NCI-H1694 (cell line): ENCODE measurements at regions not wholly inside any gene's neighbourhood (a gene's known extent, or its start where the extent isn't known, plus 50 kb on each side); places are given as distances from the start of the nearest gene placed in this dataset.

Experiments used
- DNase-seq: peaks from one replicate; lab custom pipeline; 2025; lab: John Stamatoyannopoulos, UW

GRCh38 chr6:110033101-110033500 is 55.0 kb downstream of the GPR6 start:
- DNase-seq: no peak

GRCh38 chr6:110033749-110034666 is 55.9 kb downstream of the GPR6 start:
- DNase-seq: no peak

GRCh38 chr6:110034667-110035036 is 56.5 kb downstream of the GPR6 start:
- DNase-seq: no peak

- no peak for DNase-seq
Observed at GRCh38 chr6:110035321-110035720, 57.2 kb downstream of the GPR6 start.

DNA sequence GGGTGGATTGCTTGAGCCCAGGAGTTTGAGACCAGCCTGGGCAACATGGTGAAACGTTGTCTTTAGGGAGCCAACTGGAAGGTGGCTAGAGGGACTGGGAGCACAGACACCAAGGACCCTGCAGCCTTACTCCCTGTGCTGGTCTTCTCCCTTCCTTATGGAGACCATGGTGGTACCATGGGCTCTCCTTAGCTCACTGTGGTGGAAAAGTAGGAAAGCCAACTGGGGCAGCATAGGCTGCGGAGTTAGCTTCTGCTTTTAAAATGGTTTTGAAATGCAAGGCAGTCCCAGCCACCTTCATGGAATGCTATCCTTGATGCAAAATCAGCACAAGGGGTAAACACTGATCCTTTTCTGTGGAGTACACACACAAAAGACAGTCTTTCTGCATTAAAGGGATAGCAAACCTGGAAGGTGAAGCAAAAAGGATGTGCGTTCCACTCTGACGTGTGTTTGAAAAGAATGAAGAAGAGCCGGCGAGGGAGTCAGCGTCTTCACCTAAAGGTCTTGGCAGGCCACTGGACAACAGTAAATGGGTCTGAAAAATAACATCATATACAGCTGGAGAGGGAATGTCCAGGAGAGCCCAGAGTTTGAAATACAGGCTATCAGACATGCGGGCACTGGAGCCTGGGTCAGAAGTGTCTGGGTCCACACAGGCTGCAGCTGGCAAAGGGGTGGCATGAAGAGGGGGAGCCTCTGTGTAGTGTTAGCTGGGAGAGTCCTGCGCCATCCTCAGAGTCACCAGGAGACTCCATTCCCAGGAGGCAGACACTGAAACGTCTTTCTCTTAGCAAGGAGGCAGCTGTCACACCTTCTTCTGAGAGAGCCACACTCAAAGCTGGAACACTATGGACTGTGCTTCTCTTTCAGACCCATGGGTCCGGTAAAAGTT is 58.5 kb downstream of the GPR6 start:
- no peak for DNase-seq

DNA sequence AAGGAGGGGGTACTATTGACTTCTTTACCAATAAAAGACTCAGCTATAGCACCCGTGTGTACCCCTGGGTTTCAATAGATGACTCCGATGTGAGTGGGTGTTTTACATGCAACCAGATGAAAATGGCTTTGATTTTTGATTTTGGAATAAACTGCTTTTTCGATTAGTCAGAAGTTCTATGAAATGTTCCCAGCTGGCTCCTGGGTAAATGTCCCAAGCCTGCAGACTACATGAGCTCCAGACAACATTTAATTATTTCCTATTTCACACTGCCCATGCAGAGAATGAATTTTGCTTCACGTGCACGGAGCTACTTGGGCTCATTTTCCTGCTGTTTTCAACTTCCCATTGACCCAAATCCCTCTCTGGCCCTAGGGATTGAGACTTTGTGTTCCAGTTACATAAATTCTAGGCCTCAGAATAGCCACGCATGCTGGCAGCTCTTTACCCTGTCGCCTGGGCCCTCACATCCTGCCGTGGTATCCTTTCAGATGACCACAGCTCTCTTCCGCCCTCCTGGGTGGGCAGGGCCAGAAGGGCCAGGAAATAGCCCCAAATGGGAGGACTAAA is 59.7 kb downstream of the GPR6 start:
- DNase-seq: no peak

DNA sequence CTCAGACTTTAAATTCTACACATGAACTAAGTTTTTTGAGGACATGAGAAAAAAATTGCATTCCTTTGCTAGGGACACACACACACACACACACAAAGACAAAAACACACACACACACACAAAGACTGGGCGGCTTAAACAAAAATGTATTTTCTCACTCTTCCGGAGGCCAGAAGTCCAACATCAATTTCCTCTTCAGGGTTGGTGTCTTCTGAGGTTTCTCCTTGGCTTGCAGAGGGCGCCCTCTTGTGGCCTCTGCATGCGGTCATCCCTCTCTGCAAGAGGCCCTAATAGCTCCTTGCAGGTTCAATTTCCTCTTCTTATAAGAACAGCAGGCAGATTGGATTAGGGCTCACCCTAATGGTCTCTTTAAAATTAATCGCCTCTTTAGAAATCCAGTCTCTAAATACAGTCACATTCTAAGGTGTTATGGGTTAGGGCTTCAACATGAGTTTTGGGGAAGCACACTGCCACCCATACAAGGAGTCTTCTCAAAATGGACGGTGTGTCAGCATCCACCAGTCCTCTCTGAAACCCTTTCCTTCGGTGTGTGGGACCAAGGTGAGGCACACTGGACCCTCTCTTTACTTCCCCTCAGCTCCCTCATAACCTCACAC is 61.4 kb downstream of the GPR6 start:
- peak; percentile 34 for DNase-seq

GRCh38 chr6:110039981-110040383 is 61.9 kb downstream of the GPR6 start:
- DNase-seq: peak; percentile 59

- no peak for DNase-seq
Observed at GRCh38 chr6:110040716-110041115, 62.6 kb downstream of the GPR6 start.

- no peak for DNase-seq
Observed at GRCh38 chr6:110041126-110041525, 63.0 kb downstream of the GPR6 start.

- no peak for DNase-seq
Observed at GRCh38 chr6:110041830-110042229, 63.7 kb downstream of the GPR6 start.

- no peak for DNase-seq
Observed at GRCh38 chr6:110042670-110043296, 64.7 kb downstream of the GPR6 start.

- DNase-seq: peak; percentile 17
Observed at GRCh38 chr6:110043366-110043994, 65.4 kb downstream of the GPR6 start.

- no peak for DNase-seq
Observed at GRCh38 chr6:110044096-110044495, 66.0 kb downstream of the GPR6 start.

DNA sequence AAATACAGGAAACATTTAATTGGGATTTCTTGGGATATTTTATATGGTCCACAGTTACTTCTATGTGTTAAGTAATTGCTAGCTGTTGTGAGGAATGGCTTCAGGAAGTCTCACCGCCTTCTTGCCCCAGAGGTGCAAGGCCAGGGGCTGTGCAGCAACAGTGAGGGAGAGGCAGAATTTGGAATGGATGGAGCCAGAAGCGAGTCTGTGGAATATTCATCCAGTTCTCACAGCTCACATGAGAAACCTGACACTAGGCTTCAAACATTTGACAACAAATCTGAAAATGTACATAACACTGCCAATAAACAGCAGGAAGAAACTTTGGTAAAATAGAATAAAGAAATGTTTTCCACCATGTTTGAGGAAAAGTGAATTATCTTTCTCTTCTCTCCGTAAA is 66.5 kb downstream of the GPR6 start:
- DNase-seq: no peak

- DNase-seq: no peak
Observed at GRCh38 chr6:110048221-110048875, 70.2 kb downstream of the GPR6 start.

DNA sequence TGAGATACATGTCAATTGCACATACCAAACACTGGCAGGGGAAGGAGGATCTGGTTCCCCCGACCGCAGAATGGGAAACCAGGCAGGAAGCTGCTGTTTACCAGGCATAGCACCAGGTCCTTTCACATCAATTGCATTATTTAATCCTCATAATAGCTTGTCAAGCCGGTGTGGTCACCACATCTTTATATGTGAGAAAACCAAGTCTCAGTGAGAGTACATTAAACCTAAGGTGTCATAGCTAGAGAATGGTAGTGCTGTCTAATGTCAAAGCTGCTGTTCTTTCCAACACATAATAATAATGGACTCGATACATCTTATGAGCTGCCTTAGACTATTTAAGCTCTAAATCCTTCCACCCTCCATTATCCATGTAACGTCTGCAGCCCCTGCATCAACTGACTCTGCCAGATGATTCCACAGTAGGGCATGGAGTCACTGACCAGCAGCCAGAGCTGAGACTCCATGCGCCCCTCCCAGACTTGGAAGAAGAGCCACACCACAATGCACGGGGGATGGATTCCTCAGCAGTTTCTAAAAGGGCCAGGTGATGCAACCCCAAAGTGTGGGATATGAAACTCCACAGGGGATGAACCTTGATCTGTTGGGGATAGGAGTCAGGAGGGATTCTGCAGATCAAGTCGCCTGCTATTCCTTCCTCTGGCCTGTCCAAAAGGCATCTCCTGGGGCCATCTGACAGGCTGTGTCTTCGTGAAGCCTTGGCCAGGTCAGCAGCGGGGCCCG is 71.8 kb downstream of the GPR6 start:
- no peak for DNase-seq
